ENCODE measurements at regions not wholly inside any gene's neighbourhood (a gene's known extent, or its start where the extent isn't known, plus 50 kb on each side); places are given as distances from the start of the nearest gene placed in this dataset.

DNA sequence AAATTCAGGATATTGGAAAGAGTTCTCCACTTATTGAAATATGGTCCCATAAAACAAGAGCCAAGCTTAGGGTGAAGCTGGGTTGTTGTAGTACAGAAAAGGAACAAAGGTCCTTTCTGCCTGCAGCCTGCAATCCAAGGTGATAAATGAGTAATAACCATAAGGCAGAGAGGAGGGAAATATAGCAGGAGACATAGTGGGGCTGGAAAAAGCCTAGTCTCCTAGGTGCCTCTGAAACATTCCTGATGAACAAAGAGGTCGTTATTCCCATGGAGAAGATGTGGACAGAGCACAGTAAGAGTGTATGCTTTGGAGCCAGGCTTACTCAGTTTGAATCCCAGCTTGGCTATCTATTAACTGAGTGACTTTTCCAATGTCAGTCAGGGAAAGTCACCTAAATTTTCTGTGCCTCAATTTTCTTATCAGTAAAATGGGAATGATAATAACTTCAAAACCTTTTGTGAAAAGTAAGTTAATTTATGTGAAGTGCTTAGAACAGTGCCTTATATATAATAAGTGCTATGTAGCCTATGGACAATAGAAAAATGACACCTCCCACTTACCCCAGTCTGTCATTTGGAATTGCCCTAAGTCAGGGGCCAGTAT is 110.8 kb upstream of the GRIN3A start:
- TF ChIP-seq TCF12 (IDR thresholded peaks at IDR 0.05; ENCODE audit: low read depth) (no peak), NFIC (IDR thresholded peaks at IDR 0.05) (no peak), ZBTB7A (IDR thresholded peaks at IDR 0.05; ENCODE audit: low read depth) (no peak), EGR1 (IDR thresholded peaks at IDR 0.05) (no peak), TAF1 (IDR thresholded peaks at IDR 0.05; ENCODE audit: low read depth) (no peak), CREB1 (IDR thresholded peaks at IDR 0.05; ENCODE audit: low read depth) (no peak), FOXM1 (IDR thresholded peaks at IDR 0.05; ENCODE audit: borderline replicate concordance, low read depth) (no peak)
- TF ChIP-seq, protein P1, sequence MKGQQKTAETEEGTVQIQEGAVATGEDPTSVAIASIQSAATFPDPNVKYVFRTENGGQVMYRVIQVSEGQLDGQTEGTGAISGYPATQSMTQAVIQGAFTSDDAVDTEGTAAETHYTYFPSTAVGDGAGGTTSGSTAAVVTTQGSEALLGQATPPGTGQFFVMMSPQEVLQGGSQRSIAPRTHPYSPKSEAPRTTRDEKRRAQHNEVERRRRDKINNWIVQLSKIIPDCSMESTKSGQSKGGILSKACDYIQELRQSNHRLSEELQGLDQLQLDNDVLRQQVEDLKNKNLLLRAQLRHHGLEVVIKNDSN (IDR thresholded peaks at IDR 0.05): no peak

DNA sequence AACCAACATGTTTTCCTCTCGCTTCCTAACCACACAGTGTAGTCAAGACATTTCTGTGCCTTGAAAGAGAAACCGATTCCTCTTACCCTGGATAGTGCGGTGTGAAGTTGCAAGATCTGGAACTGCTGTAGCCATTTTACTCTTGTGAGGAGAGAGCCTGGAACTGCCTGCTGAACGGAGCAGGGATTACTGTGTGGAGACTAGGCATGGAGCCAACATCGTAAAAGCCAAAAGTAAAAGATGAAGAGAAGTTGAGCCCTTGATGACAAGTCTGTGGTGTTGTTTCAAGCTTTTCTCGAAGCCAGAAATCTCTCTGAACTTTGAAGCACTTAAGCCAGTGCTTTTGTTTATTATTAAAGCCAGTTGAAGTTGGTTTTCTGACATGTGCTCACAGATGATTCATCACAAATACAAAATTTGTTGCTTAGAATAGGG is 110.1 kb upstream of the GRIN3A start:
- TF ChIP-seq, protein P1 (IDR thresholded peaks at IDR 0.05): no peak
- no peak for TF ChIP-seq YY1 (IDR thresholded peaks at IDR 0.05; ENCODE audit: low read depth)
- no peak for TF ChIP-seq CREB1 (IDR thresholded peaks at IDR 0.05; ENCODE audit: low read depth)
- TF ChIP-seq, protein P2, sequence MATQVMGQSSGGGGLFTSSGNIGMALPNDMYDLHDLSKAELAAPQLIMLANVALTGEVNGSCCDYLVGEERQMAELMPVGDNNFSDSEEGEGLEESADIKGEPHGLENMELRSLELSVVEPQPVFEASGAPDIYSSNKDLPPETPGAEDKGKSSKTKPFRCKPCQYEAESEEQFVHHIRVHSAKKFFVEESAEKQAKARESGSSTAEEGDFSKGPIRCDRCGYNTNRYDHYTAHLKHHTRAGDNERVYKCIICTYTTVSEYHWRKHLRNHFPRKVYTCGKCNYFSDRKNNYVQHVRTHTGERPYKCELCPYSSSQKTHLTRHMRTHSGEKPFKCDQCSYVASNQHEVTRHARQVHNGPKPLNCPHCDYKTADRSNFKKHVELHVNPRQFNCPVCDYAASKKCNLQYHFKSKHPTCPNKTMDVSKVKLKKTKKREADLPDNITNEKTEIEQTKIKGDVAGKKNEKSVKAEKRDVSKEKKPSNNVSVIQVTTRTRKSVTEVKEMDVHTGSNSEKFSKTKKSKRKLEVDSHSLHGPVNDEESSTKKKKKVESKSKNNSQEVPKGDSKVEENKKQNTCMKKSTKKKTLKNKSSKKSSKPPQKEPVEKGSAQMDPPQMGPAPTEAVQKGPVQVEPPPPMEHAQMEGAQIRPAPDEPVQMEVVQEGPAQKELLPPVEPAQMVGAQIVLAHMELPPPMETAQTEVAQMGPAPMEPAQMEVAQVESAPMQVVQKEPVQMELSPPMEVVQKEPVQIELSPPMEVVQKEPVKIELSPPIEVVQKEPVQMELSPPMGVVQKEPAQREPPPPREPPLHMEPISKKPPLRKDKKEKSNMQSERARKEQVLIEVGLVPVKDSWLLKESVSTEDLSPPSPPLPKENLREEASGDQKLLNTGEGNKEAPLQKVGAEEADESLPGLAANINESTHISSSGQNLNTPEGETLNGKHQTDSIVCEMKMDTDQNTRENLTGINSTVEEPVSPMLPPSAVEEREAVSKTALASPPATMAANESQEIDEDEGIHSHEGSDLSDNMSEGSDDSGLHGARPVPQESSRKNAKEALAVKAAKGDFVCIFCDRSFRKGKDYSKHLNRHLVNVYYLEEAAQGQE (IDR thresholded peaks at IDR 0.05; ENCODE audit: low read depth): no peak
- no peak for TF ChIP-seq NFIC (IDR thresholded peaks at IDR 0.05)
- no peak for TF ChIP-seq EGR1 (IDR thresholded peaks at IDR 0.05)
- no peak for TF ChIP-seq ZBTB7A (IDR thresholded peaks at IDR 0.05; ENCODE audit: low read depth)
- no peak for TF ChIP-seq TCF12 (IDR thresholded peaks at IDR 0.05; ENCODE audit: low read depth)
- TF ChIP-seq, protein P3, sequence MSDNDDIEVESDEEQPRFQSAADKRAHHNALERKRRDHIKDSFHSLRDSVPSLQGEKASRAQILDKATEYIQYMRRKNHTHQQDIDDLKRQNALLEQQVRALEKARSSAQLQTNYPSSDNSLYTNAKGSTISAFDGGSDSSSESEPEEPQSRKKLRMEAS (IDR thresholded peaks at IDR 0.05): no peak
- TF ChIP-seq RAD21 (IDR thresholded peaks at IDR 0.05; ENCODE audit: low read depth): no peak
- no peak for TF ChIP-seq TAF1 (IDR thresholded peaks at IDR 0.05; ENCODE audit: low read depth)

DNA sequence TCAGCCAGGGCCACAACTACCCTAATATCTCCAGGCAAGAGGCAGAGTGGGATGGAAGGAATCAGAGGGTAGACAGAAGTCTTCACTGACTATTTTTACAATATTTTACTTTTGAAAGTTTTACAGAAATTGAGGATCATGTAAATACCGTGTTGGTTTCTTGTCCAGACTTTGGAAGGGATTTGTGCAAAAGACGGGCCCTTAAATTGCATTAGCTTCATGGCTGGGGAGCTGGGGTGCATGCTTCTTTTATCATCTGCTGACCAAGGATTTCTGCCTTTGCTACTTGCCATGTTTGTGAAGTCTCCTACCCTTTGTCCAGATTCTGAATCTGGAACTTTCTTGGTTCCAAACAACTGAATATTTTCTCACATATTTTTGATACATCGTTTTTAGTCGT is 107.7 kb upstream of the GRIN3A start:
- no peak for TF ChIP-seq NFIC (IDR thresholded peaks at IDR 0.05)
- TF ChIP-seq TEAD4 (IDR thresholded peaks at IDR 0.05): no peak
- no peak for TF ChIP-seq CEBPB (IDR thresholded peaks at IDR 0.05)
- no peak for TF ChIP-seq CREB1 (IDR thresholded peaks at IDR 0.05; ENCODE audit: low read depth)
- no peak for TF ChIP-seq TCF12 (IDR thresholded peaks at IDR 0.05; ENCODE audit: low read depth)
- no peak for TF ChIP-seq YY1 (IDR thresholded peaks at IDR 0.05; ENCODE audit: low read depth)
- TF ChIP-seq FOXM1 (IDR thresholded peaks at IDR 0.05; ENCODE audit: borderline replicate concordance, low read depth): no peak
- TF ChIP-seq, protein P3 (IDR thresholded peaks at IDR 0.05): no peak
- no peak for TF ChIP-seq RAD21 (IDR thresholded peaks at IDR 0.05; ENCODE audit: low read depth)
- TF ChIP-seq EGR1 (IDR thresholded peaks at IDR 0.05): no peak
- TF ChIP-seq EP300 (IDR thresholded peaks at IDR 0.05; ENCODE audit: borderline replicate concordance): no peak
- TF ChIP-seq, protein P2 (IDR thresholded peaks at IDR 0.05; ENCODE audit: low read depth): no peak
- TF ChIP-seq, protein P1 (IDR thresholded peaks at IDR 0.05): no peak
- TF ChIP-seq TAF1 (IDR thresholded peaks at IDR 0.05; ENCODE audit: low read depth): no peak
- TF ChIP-seq ZBTB7A (IDR thresholded peaks at IDR 0.05; ENCODE audit: low read depth): no peak

DNA sequence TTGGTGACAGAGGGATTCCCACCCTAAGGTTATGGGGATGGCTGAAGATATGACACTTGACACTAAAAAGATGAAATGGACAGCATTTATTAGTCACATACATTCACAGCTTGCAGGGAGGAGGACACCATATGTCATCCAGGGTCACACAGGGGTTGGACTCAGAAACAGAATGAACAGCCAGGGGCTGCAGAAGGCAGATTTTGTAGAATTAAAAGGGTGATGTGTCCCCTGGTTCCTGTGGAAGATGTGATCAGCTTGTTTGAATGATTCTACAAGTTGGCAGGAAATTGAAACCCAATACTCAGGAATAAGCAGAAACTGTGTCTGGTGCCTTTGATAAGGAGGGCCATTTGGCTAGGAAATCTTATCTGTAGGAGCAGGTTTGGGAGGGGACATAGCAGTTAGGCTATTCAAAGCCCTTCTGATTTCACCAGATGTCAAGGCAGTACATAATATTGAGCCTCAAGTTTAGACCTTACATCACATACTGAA is 102.3 kb upstream of the GRIN3A start:
- no peak for TF ChIP-seq NFIC (IDR thresholded peaks at IDR 0.05)
- TF ChIP-seq YY1 (IDR thresholded peaks at IDR 0.05; ENCODE audit: low read depth): no peak
- TF ChIP-seq, protein P3 (IDR thresholded peaks at IDR 0.05): no peak
- TF ChIP-seq EGR1 (IDR thresholded peaks at IDR 0.05): no peak

DNA sequence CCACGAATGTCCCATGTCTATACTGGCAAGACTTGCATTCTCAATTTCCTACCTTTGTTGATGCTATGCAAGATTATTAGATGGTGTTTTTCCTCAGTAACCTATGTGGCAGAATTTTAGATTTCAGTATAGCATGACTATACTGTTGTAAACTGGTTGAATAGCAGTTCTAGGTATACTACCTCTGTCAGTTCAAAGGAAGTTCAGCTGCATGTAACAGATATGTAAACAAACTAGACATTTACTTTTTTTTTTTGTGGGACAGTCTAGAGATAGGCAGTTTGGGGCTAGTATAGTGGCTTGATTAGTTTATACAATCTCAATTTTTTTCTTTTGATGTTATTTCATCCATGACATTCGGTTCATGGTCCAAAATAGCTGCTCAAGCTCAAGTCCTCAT is 97.6 kb upstream of the GRIN3A start:
- TF ChIP-seq ZBTB7A (IDR thresholded peaks at IDR 0.05; ENCODE audit: low read depth) (no peak), EP300 (IDR thresholded peaks at IDR 0.05; ENCODE audit: borderline replicate concordance) (no peak), CEBPB (IDR thresholded peaks at IDR 0.05) (no peak)

All from Ishikawa (cell line).